ENCODE measurements at regions not wholly inside any gene's neighbourhood (a gene's known extent, or its start where the extent isn't known, plus 50 kb on each side); places are given as distances from the start of the nearest gene placed in this dataset.

DNA sequence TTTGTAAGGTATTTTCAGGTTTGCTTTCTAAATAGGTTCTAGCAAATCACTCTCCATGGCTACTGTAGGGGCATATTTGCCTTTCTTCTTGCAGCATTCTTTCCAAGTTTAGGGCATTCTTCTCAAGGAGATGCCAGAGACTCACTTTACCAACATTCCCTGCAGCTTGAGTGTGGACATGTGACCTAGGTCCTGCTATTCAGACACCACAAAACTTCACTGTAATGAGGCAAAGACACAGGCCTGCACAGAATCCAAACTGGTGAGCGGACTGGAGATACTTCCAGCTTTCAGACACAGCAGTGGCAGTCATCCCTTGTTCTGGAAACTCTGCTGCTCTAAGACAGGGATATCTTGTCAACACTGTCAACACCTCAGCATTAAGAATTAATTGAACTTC, 146.4 kb upstream of the PFN2 start:
- ChIA-PET CTCF (no interaction called here), POLR2A (no interaction called here), RAD21 (ENCODE audit: low non-redundant PET in 1 of 2, low total read pairs in 2 of 2, uncharacterized antibody in 2 of 2, unreplicated experiment in 2 of 2) (no interaction called here)
- Histone ChIP-seq H3K36me3 (ENCODE audit: control insufficient read depth in 1 of 2, insufficient read depth in 2 of 2, low read length in 2 of 2) (no peaks in the 10 kb centered on the region), H3K9ac (ENCODE audit: low read length) (no peak overlapping the region), H3K27me3 (ENCODE audit: insufficient read depth, low read length) (no peaks in the 10 kb centered on the region), H3K4me2 (ENCODE audit: low read length) (no peak overlapping the region), H4K20me1 (ENCODE audit: insufficient read depth) (no peaks in the 10 kb centered on the region), H3K27ac (ENCODE audit: low read depth, low read length) (no peak overlapping the region), H3K9me3 (ENCODE audit: control insufficient read depth in 1 of 2, insufficient read depth in 1 of 2, low read depth in 1 of 2, low read length in 2 of 2) (no peaks in the 10 kb centered on the region), H2AFZ (ENCODE audit: low read depth, low read length, poor library complexity, severe bottlenecking) (no peak overlapping the region), H3K4me3 (replicated peaks in 1 of 2; ENCODE audit: low read depth in 1 of 2, low read length in 2 of 2) (no peak overlapping the region), H3K79me2 (ENCODE audit: insufficient read depth, low read length) (no peaks in the 10 kb centered on the region), H3K4me1 (ENCODE audit: control insufficient read depth in 1 of 2, insufficient read depth in 2 of 2, low read length in 2 of 2) (no peaks in the 10 kb centered on the region), H3K9me2 (ENCODE audit: insufficient read depth) (no peaks in the 10 kb centered on the region)
- intact Hi-C loops (cut with micrococcal nuclease): no loop called here
- TF ChIP-seq YY1 (IDR thresholded peaks at IDR 0.05; ENCODE audit: extremely low read depth, insufficient replicate concordance, low read depth, low read length) (no peak), RAD21 (IDR thresholded peaks at IDR 0.05; ENCODE audit: low read depth) (no peak), EZH2 (IDR thresholded peaks at IDR 0.05) (no peak), FOSL1 (IDR thresholded peaks at IDR 0.05; ENCODE audit: low read depth) (no peak), POLR2A (IDR thresholded peaks at IDR 0.05; ENCODE audit: borderline replicate concordance, extremely low read depth, insufficient read depth, insufficient read length) (no peak), POLR2AphosphoS5 (IDR thresholded peaks at IDR 0.05; ENCODE audit: low read depth, low read length) (no peak), SP1 (IDR thresholded peaks at IDR 0.05; ENCODE audit: low read depth) (no peak), ZFX (IDR thresholded peaks at IDR 0.05) (no peak), EZH2phosphoT487 (IDR thresholded peaks at IDR 0.05; ENCODE audit: borderline replicate concordance) (no peak), SIN3A (IDR thresholded peaks at IDR 0.05; ENCODE audit: low read depth) (no peak), CBX3 (IDR thresholded peaks at IDR 0.05; ENCODE audit: low read depth) (no peak), ZNF274 (IDR thresholded peaks at IDR 0.05; ENCODE audit: low read depth, low read length) (no peak), ELF1 (IDR thresholded peaks at IDR 0.05; ENCODE audit: borderline replicate concordance, low read depth) (no peak), EGR1 (IDR thresholded peaks at IDR 0.05; ENCODE audit: low read depth) (no peak), JUND (IDR thresholded peaks at IDR 0.05) (no peak), TCF7L2 (IDR thresholded peaks at IDR 0.05; ENCODE audit: borderline replicate concordance, extremely low read depth, insufficient read depth, insufficient read length) (no peak), SRF (IDR thresholded peaks at IDR 0.05; ENCODE audit: low read depth) (no peak)
- TF ChIP-seq, protein P1, sequence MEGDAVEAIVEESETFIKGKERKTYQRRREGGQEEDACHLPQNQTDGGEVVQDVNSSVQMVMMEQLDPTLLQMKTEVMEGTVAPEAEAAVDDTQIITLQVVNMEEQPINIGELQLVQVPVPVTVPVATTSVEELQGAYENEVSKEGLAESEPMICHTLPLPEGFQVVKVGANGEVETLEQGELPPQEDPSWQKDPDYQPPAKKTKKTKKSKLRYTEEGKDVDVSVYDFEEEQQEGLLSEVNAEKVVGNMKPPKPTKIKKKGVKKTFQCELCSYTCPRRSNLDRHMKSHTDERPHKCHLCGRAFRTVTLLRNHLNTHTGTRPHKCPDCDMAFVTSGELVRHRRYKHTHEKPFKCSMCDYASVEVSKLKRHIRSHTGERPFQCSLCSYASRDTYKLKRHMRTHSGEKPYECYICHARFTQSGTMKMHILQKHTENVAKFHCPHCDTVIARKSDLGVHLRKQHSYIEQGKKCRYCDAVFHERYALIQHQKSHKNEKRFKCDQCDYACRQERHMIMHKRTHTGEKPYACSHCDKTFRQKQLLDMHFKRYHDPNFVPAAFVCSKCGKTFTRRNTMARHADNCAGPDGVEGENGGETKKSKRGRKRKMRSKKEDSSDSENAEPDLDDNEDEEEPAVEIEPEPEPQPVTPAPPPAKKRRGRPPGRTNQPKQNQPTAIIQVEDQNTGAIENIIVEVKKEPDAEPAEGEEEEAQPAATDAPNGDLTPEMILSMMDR (IDR thresholded peaks at IDR 0.05 in 2 of 3, conservative IDR thresholded peaks at IDR 0.05 in 1 of 3; ENCODE audit: borderline replicate concordance in 1 of 3, insufficient read depth in 1 of 3, low read depth in 2 of 3, low read length in 2 of 3): no peak
- TF ChIP-seq, protein P2, sequence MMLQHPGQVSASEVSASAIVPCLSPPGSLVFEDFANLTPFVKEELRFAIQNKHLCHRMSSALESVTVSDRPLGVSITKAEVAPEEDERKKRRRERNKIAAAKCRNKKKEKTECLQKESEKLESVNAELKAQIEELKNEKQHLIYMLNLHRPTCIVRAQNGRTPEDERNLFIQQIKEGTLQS (IDR thresholded peaks at IDR 0.05): no peak
- BruUV-seq (replicated peaks): no TSS peak
- ATAC-seq: no peak
- no peak for DNase-seq (ENCODE audit: low read depth, low spot score)

Measured in HCT116 (cell line).